ENCODE measurements at regions not wholly inside any gene's neighbourhood (a gene's known extent, or its start where the extent isn't known, plus 50 kb on each side); places are given as distances from the start of the nearest gene placed in this dataset.
"Not testable (repeated sequence)": the region's sequence is repeated elsewhere in the genome, so short reads cannot be mapped to it uniquely, and the experiment has no call there.

DNA sequence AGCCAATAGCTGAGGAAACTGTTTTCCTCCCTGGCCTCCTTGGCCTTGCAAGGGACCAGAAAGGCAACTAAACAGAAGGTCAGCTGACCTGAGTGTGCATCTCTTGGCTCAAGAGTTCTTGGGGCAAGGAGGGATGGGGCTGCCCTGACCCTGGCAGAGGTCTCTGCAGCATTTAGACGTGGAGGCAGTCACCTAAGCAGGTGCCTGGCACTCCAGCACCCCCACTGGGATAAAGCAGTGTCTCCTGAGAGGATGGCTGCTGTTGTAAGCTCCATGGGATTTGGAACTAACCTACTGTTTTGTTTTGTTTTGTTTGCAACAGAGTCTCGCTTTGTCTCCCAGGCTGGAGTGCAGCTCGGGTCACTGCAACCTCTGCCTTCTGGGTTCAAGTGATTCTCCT is 185.2 kb downstream of the TBC1D2B start:
- ATAC-seq (no peak), DNase-seq (no peak)
- Histone ChIP-seq H3K9me3 (no peaks in the 10 kb centered on the region), H3K36me3 (no peaks in the 10 kb centered on the region), H3K27ac (no peak overlapping the region), H3K27me3 (no peaks in the 10 kb centered on the region), H3K4me3 (no peak overlapping the region), H3K4me1 (no peaks in the 10 kb centered on the region)
- intact Hi-C loops (cut with DNase I): no loop called here
- TF ChIP-seq CTCF (IDR thresholded peaks at IDR 0.05): no peak

GRCh38 chr15:77891862-77892261 is 185.6 kb downstream of the TBC1D2B start:
- H3K27me3 ChIP-seq; H3K9me3 ChIP-seq; H3K36me3 ChIP-seq; H3K4me3 ChIP-seq; intact Hi-C loops (cut with DNase I); DNase-seq; H3K4me1 ChIP-seq; H3K27ac ChIP-seq; ATAC-seq: not testable (repeated sequence)

- H3K9me3 ChIP-seq; intact Hi-C loops (cut with DNase I); H3K36me3 ChIP-seq; H3K4me3 ChIP-seq; H3K27ac ChIP-seq; H3K4me1 ChIP-seq; DNase-seq; H3K27me3 ChIP-seq: not testable (repeated sequence)
- ATAC-seq: peak; percentile 37
Measured at GRCh38 chr15:77890911-77891801, 186.4 kb downstream of the TBC1D2B start.

- intact Hi-C loops (cut with DNase I); H3K9me3 ChIP-seq; H3K36me3 ChIP-seq; DNase-seq; H3K4me1 ChIP-seq; ATAC-seq; H3K4me3 ChIP-seq; H3K27me3 ChIP-seq; H3K27ac ChIP-seq: not testable (repeated sequence)
Measured at GRCh38 chr15:77889828-77890725, 187.4 kb downstream of the TBC1D2B start.

DNA sequence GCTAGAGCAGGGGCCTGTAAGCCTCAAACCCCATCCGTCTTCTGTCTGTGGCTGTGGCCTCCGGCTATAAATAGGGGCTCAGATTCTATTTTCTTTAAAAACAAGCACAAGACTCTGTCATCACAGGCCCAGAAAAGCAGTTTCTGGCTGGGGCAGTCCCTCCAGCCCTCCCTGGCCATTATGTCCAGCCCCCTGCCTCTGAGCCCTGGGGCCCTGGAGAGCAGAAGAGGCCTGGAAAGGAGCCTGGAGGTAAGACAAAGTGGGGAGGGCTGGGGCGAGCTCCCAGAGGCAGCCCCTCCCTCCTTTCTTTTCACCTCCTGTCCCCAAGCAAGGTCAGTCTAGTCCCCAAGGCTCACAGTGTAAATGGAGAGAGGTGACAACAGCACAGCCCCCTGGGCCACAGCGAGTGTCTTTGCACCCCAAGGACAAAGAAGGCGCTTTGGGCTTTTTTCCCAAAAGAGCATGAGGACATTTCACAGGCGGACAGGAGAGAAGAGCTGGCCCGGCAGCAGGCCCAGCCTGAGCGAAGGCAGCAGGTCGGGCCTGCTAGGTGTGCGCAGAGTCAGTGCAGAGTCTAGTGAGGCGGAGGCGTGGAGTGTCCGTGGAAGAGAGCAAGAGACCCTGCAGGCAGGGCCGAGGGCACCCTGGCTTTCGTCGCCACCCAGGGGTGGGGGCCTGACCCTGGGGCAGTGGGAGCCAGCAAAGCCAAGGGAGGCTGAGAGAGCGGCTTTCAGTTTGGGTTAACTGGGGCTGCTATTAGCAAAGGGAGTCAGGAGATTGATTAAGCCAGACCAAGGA is 188.3 kb downstream of the TBC1D2B start:
- no peaks in the 10 kb centered on the region for H3K4me1 ChIP-seq
- intact Hi-C loops (cut with DNase I): no loop called here

GRCh38 chr15:77887563-77888429 is 189.7 kb downstream of the TBC1D2B start:
- ATAC-seq; DNase-seq; H3K4me3 ChIP-seq; H3K9me3 ChIP-seq; H3K4me1 ChIP-seq; H3K27me3 ChIP-seq; H3K27ac ChIP-seq; H3K36me3 ChIP-seq; intact Hi-C loops (cut with DNase I): not testable (repeated sequence)

More for the DNA sequence above, 188.3 kb downstream of the TBC1D2B start:
- Histone ChIP-seq H3K36me3 (no peaks in the 10 kb centered on the region), H3K27me3 (no peaks in the 10 kb centered on the region), H3K4me3 (no peak overlapping the region), H3K27ac (no peak overlapping the region), H3K9me3 (no peaks in the 10 kb centered on the region)
- ATAC-seq (no peak), DNase-seq (no peak)
- no peak for TF ChIP-seq CTCF (IDR thresholded peaks at IDR 0.05)
